Stimulated activated naive CD8-positive, alpha-beta T cell treated with anti-CD3 and anti-CD28 coated beads, Interleukin-15, amount 100 ng/mL, for 72 hours (primary cell): ENCODE measurements at regions not wholly inside any gene's neighbourhood (a gene's known extent, or its start where the extent isn't known, plus 50 kb on each side); places are given as distances from the start of the nearest gene placed in this dataset.
"Not testable (repeated sequence)": the region's sequence is repeated elsewhere in the genome, so short reads cannot be mapped to it uniquely, and the experiment has no call there.

Experiments used
- ATAC-seq: fragments of 150-1000 bp; cut with Tn5 transposase; 2 replicates; pipeline ENCODE4 v1.10.0; 2021; ENCODE audit warnings: mild to moderate bottlenecking, moderate library complexity
- DNase-seq, 2 donors: peaks; one replicate each; pipeline ENCODE4 v3.0.0; 2021 to 2022
- H3K27ac Mint-ChIP-seq, 2 donors: one replicate each; pipeline ENCODE4 v1.8.0; 2022; ENCODE audit warnings: mild to moderate bottlenecking in 2 of 2, mixed read lengths in 2 of 2, moderate library complexity in 2 of 2
- H3K27me3 Mint-ChIP-seq: one replicate; pipeline ENCODE4 v1.8.0; 2022; ENCODE audit warnings: mixed read lengths
- H3K4me1 Mint-ChIP-seq: one replicate; pipeline ENCODE4 v1.8.0; 2022; ENCODE audit warnings: mild to moderate bottlenecking, mixed read lengths
- H3K4me3 Mint-ChIP-seq, 2 donors: one replicate each; pipeline ENCODE4 v1.8.0; 2022; ENCODE audit warnings: mild to moderate bottlenecking in 2 of 2, mixed read lengths in 2 of 2, moderate library complexity in 1 of 2
- H3K9me3 Mint-ChIP-seq, 2 donors: one replicate each; pipeline ENCODE4 v1.8.0; 2022; ENCODE audit warnings: mixed read lengths in 2 of 2

- Mint-ChIP-seq H3K4me3 (no peak overlapping the region), H3K27ac (no peak overlapping the region), H3K4me1 (no peaks in the 10 kb centered on the region), H3K27me3 (no peaks in the 10 kb centered on the region), H3K9me3 (peaks cover 0 to 10% of the 10 kb centered on the region in 2 donors)
- ATAC-seq: no peak
- DNase-seq: no peak
Measured at GRCh38 chr13:108044954-108045353, 170.4 kb downstream of the LIG4 start.

- not testable (repeated sequence) for DNase-seq, H3K4me1 Mint-ChIP-seq, H3K4me3 Mint-ChIP-seq, H3K27me3 Mint-ChIP-seq, H3K27ac Mint-ChIP-seq, ATAC-seq
- H3K9me3 Mint-ChIP-seq: peaks cover 0 to 10% of the 10 kb centered on the region in 2 donors
Measured at GRCh38 chr13:108042866-108043265, 172.5 kb downstream of the LIG4 start.

GRCh38 chr13:108037348-108037747 is 178.0 kb downstream of the LIG4 start:
- H3K27ac Mint-ChIP-seq: no peak overlapping the region
- H3K27me3 Mint-ChIP-seq: no peaks in the 10 kb centered on the region

GRCh38 chr13:108036411-108036932 is 178.9 kb downstream of the LIG4 start:
- ATAC-seq (no peak), DNase-seq (no peak)
- Mint-ChIP-seq H3K27ac (no peak overlapping the region), H3K4me3 (no peak overlapping the region), H3K27me3 (no peaks in the 10 kb centered on the region), H3K4me1 (no peaks in the 10 kb centered on the region), H3K9me3 (peaks cover 5 to 6% of the 10 kb centered on the region in 2 donors)

More at GRCh38 chr13:108037348-108037747, 178.0 kb downstream of the LIG4 start:
- DNase-seq (no peak), ATAC-seq (no peak)
- peaks cover 6 to 10% of the 10 kb centered on the region in 2 donors for H3K9me3 Mint-ChIP-seq
- H3K4me3 Mint-ChIP-seq: no peak overlapping the region
- H3K4me1 Mint-ChIP-seq: no peaks in the 10 kb centered on the region

GRCh38 chr13:108034909-108035410 is 180.4 kb downstream of the LIG4 start:
- H3K9me3 Mint-ChIP-seq: peaks cover 5 to 6% of the 10 kb centered on the region in 2 donors
- no peak overlapping the region for H3K4me3 Mint-ChIP-seq
- peak overlapping the region in 1 of 2 donors; percentile 22 for H3K27ac Mint-ChIP-seq
- no peaks in the 10 kb centered on the region for H3K27me3 Mint-ChIP-seq
- no peaks in the 10 kb centered on the region for H3K4me1 Mint-ChIP-seq
- ATAC-seq: no peak
- DNase-seq: no peak

GRCh38 chr13:108033800-108034707 is 181.3 kb downstream of the LIG4 start:
- Mint-ChIP-seq H3K4me1 (no peaks in the 10 kb centered on the region), H3K4me3 (no peak overlapping the region), H3K9me3 (peaks cover 5 to 12% of the 10 kb centered on the region in 2 donors), H3K27me3 (no peaks in the 10 kb centered on the region), H3K27ac (no peak overlapping the region)
- DNase-seq (no peak), ATAC-seq (no peak)

- no peaks in the 10 kb centered on the region for H3K4me1 Mint-ChIP-seq
- DNase-seq (no peak), ATAC-seq (no peak)
- no peak overlapping the region for H3K4me3 Mint-ChIP-seq
- no peaks in the 10 kb centered on the region for H3K27me3 Mint-ChIP-seq
- peaks cover 5 to 12% of the 10 kb centered on the region in 2 donors for H3K9me3 Mint-ChIP-seq
- no peak overlapping the region for H3K27ac Mint-ChIP-seq
Measured at GRCh38 chr13:108031865-108032264, 183.5 kb downstream of the LIG4 start.

GRCh38 chr13:108030769-108031168 is 184.6 kb downstream of the LIG4 start:
- H3K27ac Mint-ChIP-seq: no peak overlapping the region
- ATAC-seq: no peak
- no peaks in the 10 kb centered on the region for H3K4me1 Mint-ChIP-seq
- peaks cover 5 to 12% of the 10 kb centered on the region in 2 donors for H3K9me3 Mint-ChIP-seq
- H3K27me3 Mint-ChIP-seq: no peaks in the 10 kb centered on the region
- no peak for DNase-seq
- no peak overlapping the region for H3K4me3 Mint-ChIP-seq

GRCh38 chr13:108026680-108027410 is 188.5 kb downstream of the LIG4 start:
- no peaks in the 10 kb centered on the region for H3K27me3 Mint-ChIP-seq
- DNase-seq (no peak), ATAC-seq (no peak)
- peaks cover 0 to 6% of the 10 kb centered on the region in 2 donors for H3K9me3 Mint-ChIP-seq
- H3K4me1 Mint-ChIP-seq: no peaks in the 10 kb centered on the region
- H3K27ac Mint-ChIP-seq: no peak overlapping the region
- H3K4me3 Mint-ChIP-seq: no peak overlapping the region

- ATAC-seq (no peak), DNase-seq (no peak)
- Mint-ChIP-seq H3K4me3 (no peak overlapping the region), H3K4me1 (no peaks in the 10 kb centered on the region), H3K9me3 (peaks cover 16 to 28% of the 10 kb centered on the region in 2 donors), H3K27ac (no peak overlapping the region), H3K27me3 (no peaks in the 10 kb centered on the region)
Measured at GRCh38 chr13:108020027-108020426, 195.3 kb downstream of the LIG4 start.

GRCh38 chr13:108018371-108018870 is 196.9 kb downstream of the LIG4 start:
- ATAC-seq (no peak), DNase-seq (no peak)
- Mint-ChIP-seq H3K27ac (no peak overlapping the region), H3K9me3 (peaks cover 16 to 28% of the 10 kb centered on the region in 2 donors), H3K4me1 (no peaks in the 10 kb centered on the region), H3K4me3 (no peak overlapping the region), H3K27me3 (no peaks in the 10 kb centered on the region)

- Mint-ChIP-seq H3K27ac (no peak overlapping the region), H3K27me3 (no peaks in the 10 kb centered on the region), H3K4me3 (no peak overlapping the region), H3K9me3 (peaks cover 0 to 8% of the 10 kb centered on the region in 2 donors), H3K4me1 (no peaks in the 10 kb centered on the region)
- ATAC-seq (no peak), DNase-seq (no peak)
Measured at GRCh38 chr13:108006619-108007018, 208.7 kb downstream of the LIG4 start.

- H3K27me3 Mint-ChIP-seq: no peaks in the 10 kb centered on the region
- no peak overlapping the region for H3K27ac Mint-ChIP-seq
- H3K4me3 Mint-ChIP-seq: no peak overlapping the region
- peaks cover 0 to 8% of the 10 kb centered on the region in 2 donors for H3K9me3 Mint-ChIP-seq
- no peak for ATAC-seq
- DNase-seq: no peak
- H3K4me1 Mint-ChIP-seq: no peaks in the 10 kb centered on the region
Measured at GRCh38 chr13:108005231-108005630, 210.1 kb downstream of the LIG4 start.

GRCh38 chr13:108003626-108004025 is 211.7 kb downstream of the LIG4 start:
- H3K4me1 Mint-ChIP-seq: no peaks in the 10 kb centered on the region
- peak overlapping the region in 1 of 2 donors; percentile 3 for H3K27ac Mint-ChIP-seq
- no peak for ATAC-seq
- peaks cover 4 to 6% of the 10 kb centered on the region in 2 donors for H3K9me3 Mint-ChIP-seq
- no peaks in the 10 kb centered on the region for H3K27me3 Mint-ChIP-seq
- DNase-seq: no peak
- H3K4me3 Mint-ChIP-seq: no peak overlapping the region

GRCh38 chr13:108000998-108001397 is 214.3 kb downstream of the LIG4 start:
- H3K4me1 Mint-ChIP-seq: no peaks in the 10 kb centered on the region
- no peak overlapping the region for H3K4me3 Mint-ChIP-seq
- DNase-seq (no peak), ATAC-seq (no peak)
- peaks cover 8 to 10% of the 10 kb centered on the region in 2 donors for H3K9me3 Mint-ChIP-seq
- H3K27ac Mint-ChIP-seq: no peak overlapping the region
- H3K27me3 Mint-ChIP-seq: no peaks in the 10 kb centered on the region
